ENCODE measurements at regions not wholly inside any gene's neighbourhood (a gene's known extent, or its start where the extent isn't known, plus 50 kb on each side); places are given as distances from the start of the nearest gene placed in this dataset.

- TF ChIP-seq POLR2A (IDR thresholded peaks at IDR 0.05; ENCODE audit: low read length) (no peak), CBX2 (IDR thresholded peaks at IDR 0.05; ENCODE audit: borderline replicate concordance, low read depth) (no peak)
Measured at GRCh38 chr6:156250593-156250992, 526.6 kb upstream of the ARID1B start.

Data from A549 (cell line).